ENCODE measurements at regions not wholly inside any gene's neighbourhood (a gene's known extent, or its start where the extent isn't known, plus 50 kb on each side); places are given as distances from the start of the nearest gene placed in this dataset.

DNA sequence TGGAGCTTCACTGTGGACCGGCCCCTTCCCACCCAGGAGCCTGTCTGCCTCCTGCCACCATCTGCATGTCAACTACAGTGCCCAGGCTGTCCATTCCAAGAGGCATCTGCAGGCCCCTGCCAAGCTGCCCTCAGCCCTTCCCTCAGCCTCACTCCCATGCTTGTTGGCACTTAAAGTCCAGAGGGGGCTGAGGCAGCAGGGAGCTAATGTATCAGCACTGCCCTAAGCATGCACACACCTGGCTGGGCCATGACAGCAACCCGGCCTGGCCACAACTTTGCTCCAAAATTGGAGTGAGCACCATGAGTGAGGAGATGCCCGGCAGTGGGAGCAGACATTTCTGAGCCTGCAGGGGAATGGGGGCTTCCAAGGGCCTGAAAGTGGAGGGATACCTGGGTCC is 417.5 kb upstream of the GRM3 start:
- TF ChIP-seq, protein P1, sequence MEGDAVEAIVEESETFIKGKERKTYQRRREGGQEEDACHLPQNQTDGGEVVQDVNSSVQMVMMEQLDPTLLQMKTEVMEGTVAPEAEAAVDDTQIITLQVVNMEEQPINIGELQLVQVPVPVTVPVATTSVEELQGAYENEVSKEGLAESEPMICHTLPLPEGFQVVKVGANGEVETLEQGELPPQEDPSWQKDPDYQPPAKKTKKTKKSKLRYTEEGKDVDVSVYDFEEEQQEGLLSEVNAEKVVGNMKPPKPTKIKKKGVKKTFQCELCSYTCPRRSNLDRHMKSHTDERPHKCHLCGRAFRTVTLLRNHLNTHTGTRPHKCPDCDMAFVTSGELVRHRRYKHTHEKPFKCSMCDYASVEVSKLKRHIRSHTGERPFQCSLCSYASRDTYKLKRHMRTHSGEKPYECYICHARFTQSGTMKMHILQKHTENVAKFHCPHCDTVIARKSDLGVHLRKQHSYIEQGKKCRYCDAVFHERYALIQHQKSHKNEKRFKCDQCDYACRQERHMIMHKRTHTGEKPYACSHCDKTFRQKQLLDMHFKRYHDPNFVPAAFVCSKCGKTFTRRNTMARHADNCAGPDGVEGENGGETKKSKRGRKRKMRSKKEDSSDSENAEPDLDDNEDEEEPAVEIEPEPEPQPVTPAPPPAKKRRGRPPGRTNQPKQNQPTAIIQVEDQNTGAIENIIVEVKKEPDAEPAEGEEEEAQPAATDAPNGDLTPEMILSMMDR (IDR thresholded peaks at IDR 0.05), result no peak
- DNase-seq, result no peak
- H3K27ac ChIP-seq, result no peak overlapping the region
- no peaks in the 10 kb centered on the region for H3K4me1 ChIP-seq
- H3K27me3 ChIP-seq, result no peaks in the 10 kb centered on the region
- intact Hi-C loops (cut with DNase I), result no loop called here
- H3K4me3 ChIP-seq, result no peak overlapping the region
- no peaks in the 10 kb centered on the region for H3K36me3 ChIP-seq
- ATAC-seq, result no peak
- H3K9me3 ChIP-seq, result no peaks in the 10 kb centered on the region

DNA sequence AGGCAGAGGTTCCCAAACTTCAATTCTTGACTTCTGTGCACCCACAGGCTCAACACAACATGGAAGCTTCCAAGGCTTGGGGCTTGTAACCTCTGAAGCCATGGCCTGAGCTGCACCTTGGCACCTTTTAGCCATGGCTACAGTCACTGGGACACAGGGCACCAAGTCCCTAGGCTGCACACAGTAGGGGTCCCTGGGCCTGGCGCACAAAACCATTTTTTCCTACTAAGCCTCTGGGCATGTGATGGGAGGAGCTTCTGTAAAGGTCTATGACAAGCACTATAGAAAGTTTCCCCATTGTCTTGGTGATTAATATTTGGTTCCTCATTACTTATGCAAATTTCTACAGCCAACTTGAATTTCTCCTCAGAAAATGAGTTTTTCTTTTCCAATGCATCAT is 420.9 kb upstream of the GRM3 start:
- no peak overlapping the region for H3K4me3 ChIP-seq
- H3K36me3 ChIP-seq, result no peaks in the 10 kb centered on the region
- no peak overlapping the region for H3K27ac ChIP-seq
- H3K9me3 ChIP-seq, result no peaks in the 10 kb centered on the region
- DNase-seq, result no peak
- intact Hi-C loops (cut with DNase I), result no loop called here
- no peak for ATAC-seq
- H3K27me3 ChIP-seq, result no peaks in the 10 kb centered on the region
- TF ChIP-seq, protein P1 (IDR thresholded peaks at IDR 0.05), result no peak
- H3K4me1 ChIP-seq, result no peaks in the 10 kb centered on the region

DNA sequence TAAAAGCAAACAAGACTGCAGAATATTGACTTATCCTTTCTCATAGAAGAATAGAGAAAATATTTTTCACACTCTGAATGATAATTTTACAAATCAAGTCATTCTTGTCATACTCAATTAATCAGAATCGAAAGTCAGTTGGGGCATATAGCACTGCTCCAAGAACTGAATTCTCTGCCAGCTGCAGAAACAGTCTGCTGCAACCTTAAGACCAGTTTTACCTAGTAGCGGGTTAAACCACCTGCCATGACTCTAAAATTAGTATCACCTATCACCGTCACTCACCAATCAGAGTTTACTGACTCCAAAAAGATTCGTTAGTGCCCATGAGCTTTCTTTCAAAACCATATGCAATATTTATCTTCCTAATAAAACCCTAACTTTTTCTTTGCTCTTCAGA is 429.0 kb upstream of the GRM3 start:
- Histone ChIP-seq H3K36me3 (no peaks in the 10 kb centered on the region), H3K27me3 (no peaks in the 10 kb centered on the region), H3K4me1 (no peaks in the 10 kb centered on the region), H3K9me3 (no peaks in the 10 kb centered on the region), H3K4me3 (no peak overlapping the region), H3K27ac (no peak overlapping the region)
- ATAC-seq (no peak), DNase-seq (no peak)
- intact Hi-C loops (cut with DNase I), result no loop called here
- TF ChIP-seq, protein P1 (IDR thresholded peaks at IDR 0.05), result no peak

DNA sequence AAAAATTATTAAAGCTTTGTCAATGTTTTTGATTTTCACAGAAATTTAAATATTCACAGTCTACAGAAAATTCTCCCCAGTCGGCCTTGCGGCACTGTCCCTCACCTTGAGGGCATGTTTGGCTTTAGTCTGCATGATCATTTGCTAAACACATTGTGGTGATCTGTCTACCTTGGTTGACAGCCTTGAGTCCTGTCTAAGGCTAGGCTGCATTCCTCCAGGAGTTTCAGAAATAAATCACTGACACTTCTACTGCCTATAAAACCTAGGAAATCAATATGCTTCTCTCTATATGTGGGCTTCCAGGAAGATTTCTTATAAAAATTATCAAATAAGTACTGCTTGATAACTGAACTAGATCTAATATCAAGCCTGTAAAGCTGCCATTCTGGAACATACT is 430.7 kb upstream of the GRM3 start:
- intact Hi-C loops (cut with DNase I), result no loop called here

DNA sequence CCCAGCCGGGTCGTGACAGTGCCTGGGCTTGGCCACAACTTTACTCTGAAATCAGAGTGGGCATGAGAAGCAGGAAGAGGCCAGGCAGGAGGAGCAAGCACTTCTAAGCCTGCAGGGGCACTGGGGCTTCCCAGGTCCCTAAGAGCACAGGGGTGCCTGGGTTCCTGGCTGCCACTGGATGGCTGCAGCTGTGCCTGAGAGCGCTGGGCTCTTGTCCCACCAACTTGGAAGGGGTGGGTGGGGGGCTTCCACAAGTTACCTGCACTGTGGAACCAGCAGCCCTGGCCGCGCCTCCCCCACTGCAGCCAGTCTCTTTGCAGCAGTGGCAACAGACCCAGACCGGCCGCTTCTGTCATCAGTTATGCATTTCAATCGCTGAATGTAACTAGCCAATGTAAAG is 434.7 kb upstream of the GRM3 start:
- TF ChIP-seq, protein P1 (IDR thresholded peaks at IDR 0.05), result no peak
- H3K36me3 ChIP-seq, result no peaks in the 10 kb centered on the region
- ATAC-seq, result no peak
- H3K4me3 ChIP-seq, result no peak overlapping the region
- DNase-seq, result no peak
- no peaks in the 10 kb centered on the region for H3K4me1 ChIP-seq
- intact Hi-C loops (cut with DNase I), result no loop called here
- no peaks in the 10 kb centered on the region for H3K27me3 ChIP-seq
- H3K27ac ChIP-seq, result no peak overlapping the region
- H3K9me3 ChIP-seq, result no peaks in the 10 kb centered on the region

More for the DNA sequence above, 430.7 kb upstream of the GRM3 start:
- TF ChIP-seq, protein P1 (IDR thresholded peaks at IDR 0.05), result no peak
- H3K4me1 ChIP-seq, result no peaks in the 10 kb centered on the region
- no peak overlapping the region for H3K27ac ChIP-seq
- no peaks in the 10 kb centered on the region for H3K27me3 ChIP-seq
- H3K36me3 ChIP-seq, result no peaks in the 10 kb centered on the region
- DNase-seq (no peak), ATAC-seq (no peak)
- no peak overlapping the region for H3K4me3 ChIP-seq
- no peaks in the 10 kb centered on the region for H3K9me3 ChIP-seq

DNA sequence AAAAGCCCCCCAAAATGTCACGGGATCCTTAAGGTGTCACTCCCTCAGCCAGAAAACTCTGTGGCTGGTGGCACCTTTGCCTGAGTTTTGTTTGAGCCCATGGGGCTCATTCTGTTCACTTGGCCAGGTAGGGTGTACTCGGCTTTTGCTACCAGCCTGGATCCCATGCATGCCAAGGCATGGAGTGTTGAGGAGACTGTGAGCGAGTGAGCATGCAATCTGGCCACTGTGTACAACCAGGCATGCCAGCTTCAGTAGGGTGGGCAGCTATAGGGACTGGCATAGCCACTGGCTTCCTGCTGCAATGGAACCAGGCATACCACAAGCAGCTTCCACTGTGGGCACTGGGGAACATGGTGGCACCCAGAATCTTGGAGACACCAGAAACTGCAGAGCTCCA is 436.0 kb upstream of the GRM3 start:
- DNase-seq, result no peak
- no peaks in the 10 kb centered on the region for H3K9me3 ChIP-seq

More for the DNA sequence above, 436.0 kb upstream of the GRM3 start:
- no peak for ATAC-seq
- TF ChIP-seq, protein P1 (IDR thresholded peaks at IDR 0.05), result no peak
- Histone ChIP-seq H3K27me3 (no peaks in the 10 kb centered on the region), H3K4me1 (no peaks in the 10 kb centered on the region), H3K4me3 (no peak overlapping the region), H3K36me3 (no peaks in the 10 kb centered on the region), H3K27ac (no peak overlapping the region)
- intact Hi-C loops (cut with DNase I), result no loop called here

Data from upper lobe of right lung (tissue), 1 donor.